IPS DF 6.9 (cell line): ENCODE measurements at regions not wholly inside any gene's neighbourhood (a gene's known extent, or its start where the extent isn't known, plus 50 kb on each side); places are given as distances from the start of the nearest gene placed in this dataset.

Experiments
- DNase-seq: peaks from one replicate; pipeline ENCODE4 v3.0.0-alpha.2; 2013; ENCODE audit warnings: low read depth, low spot score
- H3K27ac ChIP-seq: one replicate; pipeline ENCODE4 v1.5.1; 2013; ENCODE audit warnings: low read length, control low read depth
- H3K27me3 ChIP-seq: 2 replicates; pipeline ENCODE4 v1.6.1; 2013; ENCODE audit warnings: mild to moderate bottlenecking, low read length; ENCODE audit not compliant: control insufficient read depth, insufficient read depth
- H3K36me3 ChIP-seq: 2 replicates; pipeline ENCODE4 v1.6.1; 2013; ENCODE audit warnings: low read length; ENCODE audit not compliant: control insufficient read depth, insufficient read depth
- H3K4me1 ChIP-seq: 2 replicates; pipeline ENCODE4 v1.6.1; 2013; ENCODE audit warnings: low read length; ENCODE audit not compliant: control insufficient read depth, insufficient read depth
- H3K4me3 ChIP-seq: 2 replicates; pipeline ENCODE4 v1.5.1; 2013; ENCODE audit warnings: mild to moderate bottlenecking, low read length
- H3K9me3 ChIP-seq: 2 replicates; pipeline ENCODE4 v1.6.1; 2013; ENCODE audit warnings: low read length, inconsistent platforms; ENCODE audit not compliant: control insufficient read depth, insufficient read depth
- WGBS: extraction: QIAGEN DNeasy Blood & Tissue Kit; methylation state at CpG from one replicate; pipeline ENCODE4 v1.1.7; 2013; ENCODE audit warnings: mixed read lengths, missing lambda C conversion rate; ENCODE audit not compliant: insufficient read length, insufficient coverage; 5-methylcytosine and 5-hydroxymethylcytosine counted together

DNA sequence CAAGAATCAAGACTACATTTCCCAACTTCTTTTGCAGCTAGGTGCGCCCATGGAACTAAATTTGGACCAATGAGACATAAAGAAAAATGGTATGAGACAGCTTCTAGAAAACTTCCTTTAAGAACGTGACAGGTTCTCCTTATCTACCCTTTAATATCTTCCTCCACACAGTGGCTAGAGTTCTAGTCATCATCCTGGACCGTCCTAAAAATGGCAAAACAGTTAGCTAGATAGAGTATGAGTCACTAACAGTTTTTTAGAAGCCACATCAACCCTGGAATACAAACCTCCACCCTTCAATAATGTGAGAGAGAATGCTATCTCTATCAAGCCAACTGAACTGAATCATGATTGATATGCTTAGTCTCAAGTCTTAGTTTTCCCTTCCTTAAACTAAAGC, 267.9 kb upstream of the SLC7A11 start:
- H3K27me3 ChIP-seq: no peaks in the 10 kb centered on the region
- H3K4me1 ChIP-seq: no peaks in the 10 kb centered on the region
- H3K4me3 ChIP-seq: no peak overlapping the region
- DNase-seq: no peak
- H3K27ac ChIP-seq: no peak overlapping the region
- H3K9me3 ChIP-seq: no peaks in the 10 kb centered on the region
- no CpG with 5 or more reads among the region's 3 CpGs for WGBS
- H3K36me3 ChIP-seq: no peaks in the 10 kb centered on the region

DNA sequence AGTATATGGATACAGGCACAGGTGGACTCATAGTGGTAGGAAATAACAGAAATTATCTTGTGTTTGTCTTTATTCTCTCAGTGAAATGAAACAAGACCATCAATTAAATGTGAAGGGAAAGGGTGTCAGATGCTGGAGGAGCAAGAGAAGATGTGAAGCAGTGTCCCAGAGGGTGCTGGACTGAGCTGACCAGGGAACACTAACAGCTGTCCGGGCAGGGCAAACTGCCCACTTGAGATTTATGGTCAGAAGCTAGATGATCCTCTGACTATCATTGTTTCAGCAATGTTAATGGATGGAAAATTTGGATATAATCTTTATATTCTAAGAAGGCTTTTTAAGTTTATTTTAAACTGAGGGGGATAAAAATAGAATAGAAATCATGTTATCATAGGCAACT, 267.2 kb upstream of the SLC7A11 start:
- no CpG with 5 or more reads among the region's 1 CpG for WGBS
- H3K36me3 ChIP-seq: no peaks in the 10 kb centered on the region
- no peaks in the 10 kb centered on the region for H3K9me3 ChIP-seq
- no peaks in the 10 kb centered on the region for H3K4me1 ChIP-seq
- no peak overlapping the region for H3K4me3 ChIP-seq
- no peak overlapping the region for H3K27ac ChIP-seq
- DNase-seq: no peak
- no peaks in the 10 kb centered on the region for H3K27me3 ChIP-seq

DNA sequence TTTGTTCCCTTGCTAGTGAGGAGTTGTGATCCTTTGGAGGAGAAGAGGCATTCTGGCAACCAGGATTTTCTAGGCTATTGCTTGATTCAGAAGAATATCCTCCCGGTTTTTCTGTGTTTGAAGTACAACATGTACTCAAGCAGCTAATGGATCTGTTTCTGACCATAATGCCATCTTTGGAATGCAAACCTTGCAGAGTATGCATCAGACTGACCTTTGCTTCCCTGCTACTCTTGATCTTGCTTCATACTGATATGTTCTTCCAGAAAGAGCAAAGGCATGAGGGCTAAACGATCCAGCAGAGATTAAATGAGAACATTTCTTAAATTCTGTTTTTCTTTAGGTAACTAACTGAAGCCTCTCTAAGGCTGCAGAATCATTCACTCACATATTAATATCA, 265.4 kb upstream of the SLC7A11 start:
- no CpG with 5 or more reads among the region's 2 CpGs for WGBS
- Histone ChIP-seq H3K9me3 (no peaks in the 10 kb centered on the region), H3K4me1 (no peaks in the 10 kb centered on the region), H3K27ac (no peak overlapping the region), H3K27me3 (no peaks in the 10 kb centered on the region), H3K36me3 (no peaks in the 10 kb centered on the region), H3K4me3 (no peak overlapping the region)
- no peak for DNase-seq

DNA sequence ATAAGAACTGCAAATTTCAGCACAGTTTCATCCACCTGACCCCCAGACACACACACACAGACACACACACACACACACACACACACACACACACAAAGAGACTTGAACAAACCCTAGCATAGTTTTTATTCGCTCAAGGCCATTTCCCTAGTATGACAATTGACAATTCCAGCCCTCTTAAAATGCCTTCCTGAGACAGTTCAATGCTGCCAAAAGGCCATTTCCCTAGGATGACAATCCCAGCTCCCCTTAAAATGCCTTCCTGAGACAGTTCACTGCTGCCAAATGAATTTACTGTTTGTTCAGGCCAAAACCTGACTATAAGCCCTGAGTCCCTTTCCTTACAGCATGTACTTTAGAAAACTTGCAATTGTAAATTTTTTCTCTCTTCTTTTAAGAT, 259.5 kb upstream of the SLC7A11 start:
- Histone ChIP-seq H3K9me3 (no peaks in the 10 kb centered on the region), H3K4me1 (no peaks in the 10 kb centered on the region)
- DNase-seq: no peak

DNA sequence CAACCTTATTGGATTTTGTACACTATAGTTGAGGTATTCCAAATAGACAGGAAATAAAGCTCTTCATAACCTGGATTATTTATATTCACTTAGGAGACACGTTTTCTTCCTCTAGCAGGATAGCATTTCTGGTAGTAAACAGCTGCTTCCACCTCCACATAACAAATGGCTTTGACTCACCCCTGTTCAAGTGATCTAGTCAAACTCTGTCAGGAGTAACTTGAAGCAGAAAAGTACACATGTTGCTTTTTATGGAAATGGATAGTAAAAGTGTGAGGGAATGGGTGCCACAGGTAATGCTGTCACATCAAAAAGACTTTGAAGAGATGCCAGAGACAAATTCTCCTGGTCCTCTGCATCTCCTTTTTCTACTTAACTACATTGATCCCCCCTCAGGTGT, 258.7 kb upstream of the SLC7A11 start:
- DNase-seq: no peak
- WGBS: no CpG with 5 or more reads among the region's 1 CpG
- H3K27me3 ChIP-seq: no peaks in the 10 kb centered on the region
- H3K9me3 ChIP-seq: no peaks in the 10 kb centered on the region
- H3K4me3 ChIP-seq: no peak overlapping the region
- no peaks in the 10 kb centered on the region for H3K4me1 ChIP-seq
- no peaks in the 10 kb centered on the region for H3K36me3 ChIP-seq
- H3K27ac ChIP-seq: no peak overlapping the region

More for the DNA sequence above, 259.5 kb upstream of the SLC7A11 start:
- Histone ChIP-seq H3K27me3 (no peaks in the 10 kb centered on the region), H3K4me3 (no peak overlapping the region), H3K27ac (no peak overlapping the region), H3K36me3 (no peaks in the 10 kb centered on the region)
- WGBS: no CpG with 5 or more reads among the region's 1 CpG

DNA sequence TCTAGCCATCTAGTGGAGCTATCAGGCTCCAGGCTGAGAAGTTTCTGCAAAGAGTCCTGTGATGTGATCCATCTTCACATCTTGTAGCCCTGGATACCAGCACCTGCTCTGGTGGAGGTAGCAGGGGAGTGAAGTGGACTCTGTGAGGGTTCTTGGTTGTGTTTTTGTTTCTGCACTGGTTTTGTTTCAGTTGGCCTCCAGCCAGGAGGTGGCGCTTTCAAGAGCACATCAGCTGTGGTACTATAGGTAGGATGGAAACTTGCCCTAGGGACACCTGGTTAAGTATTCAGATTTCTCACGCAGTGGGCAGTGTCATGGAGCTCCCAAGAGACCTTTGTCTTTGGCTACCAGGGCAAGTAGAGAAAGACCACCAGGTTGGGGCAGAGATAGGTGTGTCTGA, 257.5 kb upstream of the SLC7A11 start:
- no peak for DNase-seq
- WGBS: no CpG with 5 or more reads among the region's 2 CpGs
- H3K9me3 ChIP-seq: no peaks in the 10 kb centered on the region
- no peak overlapping the region for H3K27ac ChIP-seq
- H3K4me3 ChIP-seq: no peak overlapping the region
- H3K27me3 ChIP-seq: no peaks in the 10 kb centered on the region
- no peaks in the 10 kb centered on the region for H3K36me3 ChIP-seq
- H3K4me1 ChIP-seq: no peaks in the 10 kb centered on the region

DNA sequence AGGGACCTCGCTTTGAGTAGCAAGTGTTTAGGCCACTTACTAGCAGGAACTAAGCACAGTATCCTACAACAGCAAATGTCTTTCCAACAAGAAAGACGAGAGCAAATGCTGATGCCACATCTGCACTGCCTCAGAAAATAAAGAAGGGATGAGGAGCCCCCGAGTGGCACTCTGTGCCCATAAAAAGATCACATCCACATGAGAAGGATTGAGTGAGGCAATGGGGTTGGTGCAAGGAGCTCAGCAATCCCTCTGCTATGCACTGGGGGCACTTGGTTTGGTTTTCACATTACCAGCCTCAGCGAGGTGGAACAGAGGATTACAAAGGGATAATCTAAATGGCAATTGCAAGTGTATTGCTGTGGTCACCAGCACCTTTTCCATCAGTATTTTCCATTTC, 252.8 kb upstream of the SLC7A11 start:
- peak; percentile 9 for DNase-seq
- Histone ChIP-seq H3K36me3 (no peaks in the 10 kb centered on the region), H3K9me3 (no peaks in the 10 kb centered on the region), H3K27me3 (no peaks in the 10 kb centered on the region), H3K27ac (no peak overlapping the region), H3K4me1 (no peaks in the 10 kb centered on the region), H3K4me3 (no peak overlapping the region)
- WGBS: no CpG with 5 or more reads among the region's 4 CpGs

DNA sequence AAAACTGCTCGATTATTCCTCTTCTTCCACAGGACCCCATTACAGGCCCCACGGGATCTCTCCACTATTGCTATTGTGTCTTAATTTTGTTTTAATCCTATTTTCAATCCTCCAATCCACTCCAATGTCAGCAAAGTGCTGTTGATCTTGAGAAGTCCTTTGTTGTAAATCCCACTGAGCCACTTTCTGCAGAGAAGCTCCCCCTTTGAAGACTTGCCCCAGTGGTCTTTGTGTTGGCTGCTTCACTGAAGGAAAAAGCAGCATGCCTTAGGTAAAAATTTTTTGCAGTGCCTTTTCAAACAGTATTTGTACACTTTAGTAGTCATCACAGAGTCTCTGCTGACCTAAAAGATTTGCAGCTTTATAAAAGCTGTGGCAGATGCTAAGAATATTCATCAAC, 252.0 kb upstream of the SLC7A11 start:
- no peaks in the 10 kb centered on the region for H3K27me3 ChIP-seq
- H3K4me3 ChIP-seq: no peak overlapping the region
- H3K36me3 ChIP-seq: no peaks in the 10 kb centered on the region
- no peaks in the 10 kb centered on the region for H3K4me1 ChIP-seq
- no CpG with 5 or more reads among the region's 2 CpGs for WGBS
- no peak for DNase-seq
- H3K27ac ChIP-seq: no peak overlapping the region
- no peaks in the 10 kb centered on the region for H3K9me3 ChIP-seq

DNA sequence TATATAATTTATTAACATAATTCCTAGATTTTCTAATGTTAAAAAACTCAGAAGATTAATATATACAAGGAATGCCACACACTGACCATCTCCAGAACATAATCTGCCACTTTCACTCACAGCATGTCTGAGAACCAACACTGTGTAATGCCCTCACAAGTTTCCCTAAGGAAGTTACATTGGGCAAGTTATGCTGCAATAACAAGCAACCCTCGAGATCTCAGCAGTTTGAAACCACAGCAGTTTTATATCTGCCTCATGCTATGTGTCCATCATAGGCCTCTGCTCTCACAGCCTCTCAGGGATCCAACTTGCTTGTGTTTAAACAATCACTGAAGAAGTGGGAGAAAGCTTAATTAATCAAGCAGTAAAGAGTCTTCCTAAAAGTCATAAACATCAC, 250.0 kb upstream of the SLC7A11 start:
- no peaks in the 10 kb centered on the region for H3K9me3 ChIP-seq
- H3K4me3 ChIP-seq: no peak overlapping the region
- H3K27me3 ChIP-seq: no peaks in the 10 kb centered on the region
- H3K27ac ChIP-seq: no peak overlapping the region
- H3K4me1 ChIP-seq: peaks cover 4% of the 10 kb centered on the region; the same call in 1 of the 2 replicates
- H3K36me3 ChIP-seq: no peaks in the 10 kb centered on the region
- WGBS: no CpG with 5 or more reads among the region's 1 CpG
- no peak for DNase-seq

DNA sequence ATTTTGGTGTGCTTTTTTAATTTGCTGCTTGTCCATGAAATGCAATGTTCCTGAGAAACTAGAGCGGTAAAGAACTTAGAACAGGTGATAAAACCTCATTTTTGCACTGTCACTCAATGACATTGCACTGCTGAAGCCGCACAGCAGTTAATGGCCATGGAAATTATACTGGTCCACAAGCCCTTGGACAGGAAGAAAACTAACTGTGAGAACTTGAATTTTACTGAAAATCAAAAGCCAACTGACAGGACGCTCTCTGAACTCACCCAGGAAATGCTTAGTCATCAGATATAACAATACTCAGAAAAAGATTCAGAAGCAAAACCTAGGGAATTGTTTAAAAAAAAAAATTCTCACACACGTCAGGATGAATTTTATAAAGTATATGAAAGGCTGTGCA, 246.4 kb upstream of the SLC7A11 start:
- no CpG with 5 or more reads among the region's 4 CpGs for WGBS

DNA sequence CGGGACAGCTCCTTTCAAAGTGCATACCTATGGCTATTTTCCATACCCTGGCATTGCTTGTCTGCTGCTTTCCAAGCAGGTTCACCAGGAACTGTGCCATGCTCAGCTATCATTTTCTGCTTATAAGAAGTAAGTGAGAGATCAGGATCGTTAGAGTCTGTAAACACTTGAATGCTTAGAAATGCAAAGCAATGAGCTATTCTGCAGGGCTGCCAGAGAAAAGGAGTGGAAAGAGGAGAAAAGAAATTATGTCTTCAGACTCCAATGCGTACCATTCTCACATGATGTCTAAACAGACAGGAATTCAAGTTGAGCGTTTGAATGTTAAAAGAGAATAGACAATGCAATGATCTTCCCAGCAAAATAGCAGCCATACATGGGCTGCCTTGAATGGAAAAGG, 245.5 kb upstream of the SLC7A11 start:
- Histone ChIP-seq H3K27ac (no peak overlapping the region), H3K4me3 (no peak overlapping the region)
- WGBS: no CpG with 5 or more reads among the region's 4 CpGs

More for the DNA sequence above, 246.4 kb upstream of the SLC7A11 start:
- no peaks in the 10 kb centered on the region for H3K27me3 ChIP-seq
- no peak for DNase-seq
- no peak overlapping the region for H3K27ac ChIP-seq
- no peak overlapping the region for H3K4me3 ChIP-seq
- H3K36me3 ChIP-seq: no peaks in the 10 kb centered on the region
- H3K9me3 ChIP-seq: no peaks in the 10 kb centered on the region
- H3K4me1 ChIP-seq: peaks cover 4% of the 10 kb centered on the region; the same call in 1 of the 2 replicates

More for the DNA sequence above, 245.5 kb upstream of the SLC7A11 start:
- H3K9me3 ChIP-seq: no peaks in the 10 kb centered on the region
- peaks cover 4% of the 10 kb centered on the region; the same call in 1 of the 2 replicates for H3K4me1 ChIP-seq
- DNase-seq: no peak
- H3K36me3 ChIP-seq: no peaks in the 10 kb centered on the region
- H3K27me3 ChIP-seq: no peaks in the 10 kb centered on the region
